Trophoblast cell (in vitro differentiated cells and primary cell): ENCODE measurements at regions not wholly inside any gene's neighbourhood (a gene's known extent, or its start where the extent isn't known, plus 50 kb on each side); places are given as distances from the start of the nearest gene placed in this dataset.

Source experiments
- DNase-seq, 2 donors: peaks; one replicate each; pipeline ENCODE4 v3.0.0-alpha.2; 2016
- H2AFZ ChIP-seq: 2 replicates; pipeline ENCODE4 v1.6.1; 2013; ENCODE audit warnings: low read length, moderate library complexity, mild to moderate bottlenecking; ENCODE audit not compliant: insufficient read depth, poor library complexity
- H2AK5ac ChIP-seq: 2 replicates; pipeline ENCODE4 v1.6.1; 2013; ENCODE audit warnings: mild to moderate bottlenecking, low read length
- H2BK120ac ChIP-seq: 2 replicates; pipeline ENCODE4 v1.6.1; 2013; ENCODE audit warnings: low read length, mild to moderate bottlenecking, moderate library complexity; ENCODE audit not compliant: insufficient read depth, poor library complexity
- H2BK12ac ChIP-seq: 2 replicates; pipeline ENCODE4 v1.6.1; 2013; ENCODE audit warnings: mild to moderate bottlenecking, low read length, moderate library complexity
- H2BK5ac ChIP-seq: 2 replicates; pipeline ENCODE4 v1.6.1; 2013; ENCODE audit warnings: low read length, low read depth, moderate library complexity, mild to moderate bottlenecking; ENCODE audit not compliant: poor library complexity
- H3K14ac ChIP-seq: 2 replicates; pipeline ENCODE4 v1.6.1; 2013; ENCODE audit warnings: mild to moderate bottlenecking, low read length
- H3K18ac ChIP-seq: 2 replicates; pipeline ENCODE4 v1.6.1; 2013; ENCODE audit warnings: mild to moderate bottlenecking, low read length
- H3K23ac ChIP-seq: 2 replicates; pipeline ENCODE4 v1.6.1; 2013; ENCODE audit warnings: low read length
- H3K27ac ChIP-seq: 2 replicates; pipeline ENCODE4 v1.5.1; 2013; ENCODE audit warnings: low read depth, mild to moderate bottlenecking, inconsistent platforms, low read length, moderate library complexity
- H3K27me3 ChIP-seq: 2 replicates; pipeline ENCODE4 v1.6.1; 2013; ENCODE audit warnings: inconsistent platforms, mild to moderate bottlenecking, low read length, moderate library complexity; ENCODE audit not compliant: insufficient read depth
- H3K36me3 ChIP-seq, 2 experiments: 1 replicate in 1 of 2; 2 replicates in 1 of 2; pipeline ENCODE4 v1.6.1; 2013; ENCODE audit warnings: low read length in 2 of 2, mild to moderate bottlenecking in 2 of 2, moderate library complexity in 1 of 2; ENCODE audit not compliant: insufficient read depth in 2 of 2, control insufficient read depth in 1 of 2
- H3K4ac ChIP-seq: 2 replicates; pipeline ENCODE4 v1.6.1; 2013; ENCODE audit warnings: low read depth, mild to moderate bottlenecking, low read length, moderate library complexity
- H3K4me1 ChIP-seq, 2 experiments: 1 replicate in 1 of 2; 2 replicates in 1 of 2; pipeline ENCODE4 v1.6.1; 2013; ENCODE audit warnings: low read length in 2 of 2, mild to moderate bottlenecking in 2 of 2, moderate library complexity in 1 of 2; ENCODE audit not compliant: insufficient read depth in 2 of 2, control insufficient read depth in 1 of 2
- H3K4me2 ChIP-seq: 2 replicates; pipeline ENCODE4 v1.6.1; 2013; ENCODE audit warnings: inconsistent platforms, mild to moderate bottlenecking, low read length, moderate library complexity
- H3K4me3 ChIP-seq: 2 replicates; pipeline ENCODE4 v1.5.1; 2013; ENCODE audit warnings: mild to moderate bottlenecking, low read depth, low read length, inconsistent platforms
- H3K79me1 ChIP-seq: one replicate; pipeline ENCODE4 v1.6.1; 2013; ENCODE audit warnings: low read length
- H3K79me2 ChIP-seq: 2 replicates; pipeline ENCODE4 v1.6.1; 2013; ENCODE audit warnings: low read length, mild to moderate bottlenecking; ENCODE audit not compliant: control insufficient read depth, insufficient read depth, poor library complexity
- H3K9ac ChIP-seq: 2 replicates; pipeline ENCODE4 v1.6.1; 2013; ENCODE audit warnings: mild to moderate bottlenecking, low read length
- H3K9me3 ChIP-seq: 2 replicates; pipeline ENCODE4 v1.6.1; 2013; ENCODE audit warnings: low read depth, mild to moderate bottlenecking, control low read depth, inconsistent platforms, low read length; ENCODE audit not compliant: insufficient read depth
- H4K12ac ChIP-seq: 2 replicates; pipeline ENCODE4 v1.6.1; 2013; ENCODE audit warnings: low read depth, mild to moderate bottlenecking, low read length, moderate library complexity
- H4K8ac ChIP-seq: 2 replicates; pipeline ENCODE4 v1.6.1; 2013; ENCODE audit warnings: low read depth, mild to moderate bottlenecking, low read length, moderate library complexity
- H4K91ac ChIP-seq: one replicate; pipeline ENCODE4 v1.6.1; 2013; ENCODE audit warnings: low read depth, mild to moderate bottlenecking, low read length, moderate library complexity
- WGBS: extraction: QIAGEN DNeasy Blood & Tissue Kit; methylation state at CpG from one replicate; pipeline ENCODE4 v1.1.7; 2013; ENCODE audit warnings: missing lambda C conversion rate; ENCODE audit not compliant: insufficient read length, insufficient coverage; ENCODE audit errors: extremely low coverage; 5-methylcytosine and 5-hydroxymethylcytosine counted together

GRCh38 chr1:101121975-101122374 is 96.4 kb upstream of the DPH5 start:
- H3K4me2 ChIP-seq = no peak overlapping the region
- H3K36me3 ChIP-seq = no peaks in the 10 kb centered on the region
- no peak overlapping the region for H4K91ac ChIP-seq
- H2BK12ac ChIP-seq = no peak overlapping the region
- no peak overlapping the region for H3K4ac ChIP-seq
- H2AK5ac ChIP-seq = no peak overlapping the region
- no peaks in the 10 kb centered on the region for H3K27me3 ChIP-seq
- no peak overlapping the region for H3K23ac ChIP-seq
- H4K12ac ChIP-seq = no peak overlapping the region
- H3K9ac ChIP-seq = no peak overlapping the region
- H3K4me3 ChIP-seq = no peak overlapping the region
- no peak overlapping the region for H3K27ac ChIP-seq
- no peak overlapping the region for H2BK120ac ChIP-seq
- H3K9me3 ChIP-seq = no peaks in the 10 kb centered on the region
- no peaks in the 10 kb centered on the region for H3K79me2 ChIP-seq
- H3K79me1 ChIP-seq = no peaks in the 10 kb centered on the region
- H2AFZ ChIP-seq = no peak overlapping the region
- H3K18ac ChIP-seq = no peak overlapping the region
- H2BK5ac ChIP-seq = no peak overlapping the region
- WGBS = no CpG with 5 or more reads among the region's 2 CpGs
- no peak overlapping the region for H4K8ac ChIP-seq
- no peaks in the 10 kb centered on the region for H3K4me1 ChIP-seq
- H3K14ac ChIP-seq = no peak overlapping the region
- no peak for DNase-seq

DNA sequence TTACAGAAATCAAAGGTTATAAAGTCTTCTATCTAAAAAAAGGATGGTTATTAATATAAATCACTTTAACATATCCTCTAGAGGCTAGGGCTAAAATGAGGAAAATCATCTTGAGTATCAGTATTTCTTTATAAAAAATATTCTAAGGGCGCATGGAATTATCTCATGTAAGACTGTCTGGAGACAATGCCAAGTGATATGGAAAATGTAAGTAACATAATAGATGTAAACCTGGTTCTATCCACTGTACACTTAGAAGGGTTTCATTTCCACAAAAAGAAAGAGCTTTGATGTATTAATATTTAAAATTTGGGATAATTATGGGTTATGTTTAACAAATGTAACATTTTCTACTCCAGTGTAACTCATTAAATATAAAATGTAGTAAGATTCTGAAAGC is 95.9 kb upstream of the DPH5 start:
- no peaks in the 10 kb centered on the region for H3K79me1 ChIP-seq
- no peak overlapping the region for H2AFZ ChIP-seq
- no peak overlapping the region for H3K9ac ChIP-seq
- no peak overlapping the region for H2AK5ac ChIP-seq
- no CpG with 5 or more reads among the region's 1 CpG for WGBS
- H3K27ac ChIP-seq = no peak overlapping the region
- no peak overlapping the region for H2BK5ac ChIP-seq
- H3K79me2 ChIP-seq = no peaks in the 10 kb centered on the region
- no peak overlapping the region for H3K4ac ChIP-seq
- H4K91ac ChIP-seq = no peak overlapping the region
- H3K9me3 ChIP-seq = no peaks in the 10 kb centered on the region
- no peak overlapping the region for H2BK120ac ChIP-seq
- H3K36me3 ChIP-seq = no peaks in the 10 kb centered on the region
- no peak overlapping the region for H2BK12ac ChIP-seq
- no peak overlapping the region for H3K14ac ChIP-seq
- no peak overlapping the region for H3K4me2 ChIP-seq
- H3K4me3 ChIP-seq = no peak overlapping the region
- H3K4me1 ChIP-seq = no peaks in the 10 kb centered on the region
- no peak overlapping the region for H3K18ac ChIP-seq
- H4K8ac ChIP-seq = no peak overlapping the region
- H3K23ac ChIP-seq = no peak overlapping the region
- H4K12ac ChIP-seq = no peak overlapping the region
- DNase-seq = no peak
- H3K27me3 ChIP-seq = no peaks in the 10 kb centered on the region

DNA sequence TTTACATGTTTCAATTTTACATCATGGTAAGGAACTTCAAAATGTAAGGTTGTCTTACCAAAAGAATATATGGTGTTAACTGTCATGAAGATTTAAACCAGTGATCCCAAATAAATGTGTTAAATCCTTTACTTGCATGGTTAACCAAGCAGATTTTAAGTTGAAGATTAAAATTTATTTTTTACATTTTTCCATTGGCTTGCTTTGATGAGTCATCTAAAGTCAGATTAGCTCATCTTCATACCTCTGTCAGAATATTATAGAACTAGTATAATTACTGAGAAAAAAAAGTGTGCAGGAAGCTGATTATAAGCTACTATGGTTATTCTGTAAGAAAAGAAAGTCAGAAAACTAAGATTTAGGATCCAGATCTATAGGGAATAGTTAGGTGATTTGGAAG is 95.3 kb upstream of the DPH5 start:
- Histone ChIP-seq H2BK12ac (no peak overlapping the region), H3K14ac (no peak overlapping the region), H3K79me2 (no peaks in the 10 kb centered on the region), H3K9ac (no peak overlapping the region), H3K4ac (no peak overlapping the region), H4K8ac (no peak overlapping the region), H3K4me3 (no peak overlapping the region), H3K36me3 (no peaks in the 10 kb centered on the region), H3K18ac (no peak overlapping the region), H3K23ac (no peak overlapping the region), H4K12ac (no peak overlapping the region), H2AFZ (no peak overlapping the region), H3K27ac (no peak overlapping the region), H3K4me1 (no peaks in the 10 kb centered on the region), H3K9me3 (no peaks in the 10 kb centered on the region), H2BK5ac (no peak overlapping the region), H2BK120ac (no peak overlapping the region), H2AK5ac (no peak overlapping the region), H3K27me3 (no peaks in the 10 kb centered on the region), H3K4me2 (no peak overlapping the region), H3K79me1 (no peaks in the 10 kb centered on the region), H4K91ac (no peak overlapping the region)
- peak in 1 of 2 donors; percentile 56 for DNase-seq

DNA sequence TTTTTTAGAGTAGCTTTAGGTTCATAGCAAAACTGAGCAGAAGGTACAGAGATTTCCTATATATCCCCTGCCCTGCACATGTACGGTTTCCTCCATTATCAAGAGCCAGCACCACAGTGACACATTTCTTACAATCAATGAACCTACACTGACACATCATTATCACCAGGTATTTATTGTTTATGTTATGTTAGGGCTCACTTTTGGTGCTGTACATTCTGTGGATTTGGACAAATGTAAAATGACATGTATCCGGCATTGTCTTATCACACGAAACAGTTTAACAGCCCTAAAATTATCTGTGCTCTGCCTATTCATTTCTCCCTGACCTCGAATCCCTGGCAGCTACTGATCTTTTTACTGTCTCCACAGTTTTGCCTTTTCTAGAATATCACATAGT is 93.7 kb upstream of the DPH5 start:
- Histone ChIP-seq H3K9me3 (no peaks in the 10 kb centered on the region), H2AFZ (no peak overlapping the region), H3K27ac (no peak overlapping the region), H3K79me1 (no peaks in the 10 kb centered on the region), H2BK5ac (no peak overlapping the region), H4K12ac (no peak overlapping the region), H3K4ac (no peak overlapping the region), H3K18ac (no peak overlapping the region), H4K91ac (no peak overlapping the region), H3K14ac (no peak overlapping the region), H3K27me3 (no peaks in the 10 kb centered on the region), H2BK12ac (no peak overlapping the region), H2BK120ac (no peak overlapping the region), H3K23ac (no peak overlapping the region), H2AK5ac (no peak overlapping the region), H3K4me3 (no peak overlapping the region), H3K9ac (no peak overlapping the region), H3K79me2 (no peaks in the 10 kb centered on the region), H3K4me1 (no peaks in the 10 kb centered on the region), H4K8ac (no peak overlapping the region), H3K36me3 (no peaks in the 10 kb centered on the region), H3K4me2 (no peak overlapping the region)
- DNase-seq = no peak
- WGBS = no CpG with 5 or more reads among the region's 4 CpGs

- no peak overlapping the region for H3K4ac ChIP-seq
- no peak overlapping the region for H3K27ac ChIP-seq
- no peaks in the 10 kb centered on the region for H3K36me3 ChIP-seq
- H3K4me3 ChIP-seq = no peak overlapping the region
- H3K27me3 ChIP-seq = no peaks in the 10 kb centered on the region
- WGBS = no CpG with 5 or more reads among the region's 3 CpGs
- H3K18ac ChIP-seq = no peak overlapping the region
- H3K79me1 ChIP-seq = no peaks in the 10 kb centered on the region
- H3K4me2 ChIP-seq = no peak overlapping the region
- no peak overlapping the region for H3K23ac ChIP-seq
- no peak overlapping the region for H2BK12ac ChIP-seq
- no peak overlapping the region for H3K9ac ChIP-seq
- no peak overlapping the region for H2AK5ac ChIP-seq
- no peak overlapping the region for H2BK5ac ChIP-seq
- no peaks in the 10 kb centered on the region for H3K79me2 ChIP-seq
- H2BK120ac ChIP-seq = no peak overlapping the region
- H2AFZ ChIP-seq = no peak overlapping the region
- no peak overlapping the region for H4K12ac ChIP-seq
- H3K14ac ChIP-seq = no peak overlapping the region
- no peaks in the 10 kb centered on the region for H3K4me1 ChIP-seq
- H3K9me3 ChIP-seq = no peaks in the 10 kb centered on the region
- H4K91ac ChIP-seq = no peak overlapping the region
- H4K8ac ChIP-seq = no peak overlapping the region
- DNase-seq = no peak
These were observed 90.4 kb upstream of the DPH5 start for GRCh38 chr1:101116006-101116405.
